Putamen (tissue), 1 donor: ENCODE measurements at regions not wholly inside any gene's neighbourhood (a gene's known extent, or its start where the extent isn't known, plus 50 kb on each side); places are given as distances from the start of the nearest gene placed in this dataset.

Experiments used
- DNase-seq: peaks from one replicate; pipeline ENCODE4 v3.0.0-alpha.2; 2016; ENCODE audit warnings: low spot score

DNA sequence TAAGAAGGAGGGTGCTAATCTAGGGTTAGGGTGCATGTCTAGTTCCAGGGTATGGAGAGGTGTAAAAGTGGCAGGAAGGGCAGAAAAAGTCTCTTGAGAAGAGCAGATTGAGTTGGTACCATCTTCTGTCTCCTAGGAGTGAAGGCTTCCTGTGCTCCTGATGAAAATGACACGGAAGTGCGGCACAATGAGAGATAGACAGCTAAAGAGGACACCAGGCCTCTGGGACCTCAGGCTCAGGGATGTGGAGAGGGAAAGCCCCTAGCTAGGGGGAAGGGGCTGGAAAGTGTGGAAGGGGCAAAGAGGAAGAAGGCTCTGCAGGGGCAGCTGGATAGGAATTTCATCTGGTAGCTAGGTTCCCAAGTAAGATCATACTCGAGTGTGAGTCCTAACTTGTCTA is 498.3 kb upstream of the EEF2KMT start:
- no peak for DNase-seq

DNA sequence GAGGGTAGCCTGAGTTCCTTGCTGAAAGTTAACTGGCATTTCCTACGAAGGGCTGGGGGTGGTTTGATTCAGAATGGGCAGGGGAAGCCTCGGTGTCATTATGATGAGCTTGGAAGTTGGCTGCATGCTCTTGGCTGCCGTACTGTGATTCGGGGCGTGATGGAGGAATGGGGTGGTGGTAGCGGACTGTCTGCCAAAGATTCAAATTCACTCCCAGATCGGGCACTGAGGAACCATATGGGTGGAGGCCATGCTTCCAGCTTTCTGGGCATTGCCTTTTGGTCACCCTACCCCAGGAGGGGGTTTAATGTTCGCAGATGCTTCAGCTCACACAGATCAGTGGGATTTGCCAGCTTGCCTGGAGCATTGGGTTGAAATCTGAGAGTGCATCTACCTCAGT is 492.8 kb upstream of the EEF2KMT start:
- DNase-seq = no peak

DNA sequence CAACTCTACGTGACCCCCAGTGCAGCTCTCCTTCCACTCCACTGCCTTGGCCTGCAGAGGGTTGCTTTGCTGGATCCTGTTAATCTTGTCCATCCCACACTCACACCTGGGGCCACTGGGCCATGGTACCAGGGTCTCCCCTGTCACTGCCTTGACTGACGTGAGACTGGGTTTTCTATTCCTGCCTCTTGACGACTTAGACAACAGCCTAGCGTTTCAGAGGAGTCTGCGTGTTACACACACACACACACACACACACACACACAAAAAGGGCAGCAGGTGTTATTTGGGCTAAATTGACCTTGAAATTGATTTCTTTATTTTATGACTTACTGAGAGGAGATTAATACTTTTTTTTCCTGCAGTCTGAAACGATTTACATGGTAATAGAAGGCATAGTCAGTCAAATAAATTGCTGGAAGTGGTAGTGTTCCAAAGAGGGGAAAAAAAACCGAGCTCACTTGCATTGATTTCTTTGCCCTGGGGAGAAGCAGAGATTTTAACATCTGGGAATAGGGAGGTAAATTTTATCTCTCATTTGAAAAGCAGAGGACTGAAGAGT is 492.3 kb upstream of the EEF2KMT start:
- no peak for DNase-seq

DNA sequence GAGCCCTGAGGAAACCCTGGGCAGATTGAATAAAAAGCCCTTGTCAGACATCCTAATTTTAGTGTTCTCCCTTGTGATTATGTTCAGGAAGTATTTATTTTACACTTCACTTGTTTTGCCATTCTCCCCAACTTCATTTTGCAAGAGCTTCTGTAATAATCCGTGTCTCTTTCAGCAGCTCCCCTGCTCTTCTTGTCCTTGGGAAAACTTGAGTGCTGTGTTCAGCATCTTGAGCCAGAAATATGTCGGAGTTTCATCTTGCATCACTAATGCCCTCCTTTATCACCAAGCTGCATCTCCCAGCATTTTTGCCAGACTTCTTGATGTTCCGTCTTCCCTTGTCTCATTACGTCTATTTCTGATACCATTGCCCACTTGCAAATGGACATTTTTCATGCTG is 486.5 kb upstream of the EEF2KMT start:
- no peak for DNase-seq

DNA sequence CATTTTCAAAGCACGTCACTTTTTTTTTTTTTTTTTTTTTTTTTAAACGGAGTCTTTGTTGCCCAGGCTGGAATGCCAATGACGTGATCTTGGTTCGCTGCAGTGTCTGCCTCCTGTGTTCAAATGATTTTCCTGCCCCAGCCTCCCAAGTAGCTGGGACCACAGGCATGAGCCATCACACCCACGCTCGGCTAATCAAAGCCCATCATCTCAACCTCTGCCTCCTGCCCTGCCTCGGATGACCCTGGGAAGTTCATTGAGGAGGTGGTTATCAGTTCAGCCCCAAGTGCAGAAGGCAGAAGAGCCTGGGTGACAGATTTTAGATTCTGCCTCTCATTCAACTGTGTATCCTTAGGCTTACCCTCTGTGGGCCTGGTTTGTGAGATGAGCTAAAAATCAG is 484.9 kb upstream of the EEF2KMT start:
- DNase-seq = no peak

DNA sequence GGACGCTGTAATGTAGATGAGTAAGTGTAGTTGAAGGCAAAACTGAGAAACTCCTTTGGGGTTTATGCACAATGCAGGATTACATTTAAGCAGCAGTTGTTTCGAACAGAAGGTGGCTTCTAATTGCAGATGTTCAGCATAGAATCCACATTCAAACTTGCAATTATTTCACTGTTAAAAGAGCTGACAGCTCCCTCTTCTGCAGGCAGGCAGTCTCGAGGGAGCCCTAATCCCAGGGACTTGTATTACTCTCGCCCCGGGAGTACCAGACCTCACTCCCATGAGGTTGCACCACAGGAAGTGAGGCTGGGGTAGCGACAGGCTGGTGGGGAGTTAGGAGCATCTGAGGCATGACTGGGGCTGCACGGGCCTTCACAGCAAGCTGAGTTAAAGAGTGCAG is 484.3 kb upstream of the EEF2KMT start:
- no peak for DNase-seq

DNA sequence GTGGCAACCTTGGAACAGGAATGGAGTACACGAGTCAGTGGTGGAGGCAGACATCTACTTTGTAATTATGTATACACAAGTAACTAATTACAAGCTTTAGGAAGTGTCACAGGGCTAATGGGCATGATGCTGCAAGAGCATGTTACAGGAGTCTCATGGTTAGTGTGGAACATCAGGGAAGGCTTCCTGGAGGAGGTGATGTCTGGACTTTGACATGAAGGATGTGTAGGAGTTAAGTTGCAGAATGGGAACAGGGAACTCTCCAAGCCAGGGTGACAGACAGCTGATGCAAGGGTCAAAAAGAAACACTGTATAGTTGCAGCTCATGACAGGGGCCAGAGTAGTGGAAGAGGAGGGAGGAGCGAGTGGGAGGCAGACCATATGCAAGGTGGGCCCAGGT is 483.8 kb upstream of the EEF2KMT start:
- no peak for DNase-seq

DNA sequence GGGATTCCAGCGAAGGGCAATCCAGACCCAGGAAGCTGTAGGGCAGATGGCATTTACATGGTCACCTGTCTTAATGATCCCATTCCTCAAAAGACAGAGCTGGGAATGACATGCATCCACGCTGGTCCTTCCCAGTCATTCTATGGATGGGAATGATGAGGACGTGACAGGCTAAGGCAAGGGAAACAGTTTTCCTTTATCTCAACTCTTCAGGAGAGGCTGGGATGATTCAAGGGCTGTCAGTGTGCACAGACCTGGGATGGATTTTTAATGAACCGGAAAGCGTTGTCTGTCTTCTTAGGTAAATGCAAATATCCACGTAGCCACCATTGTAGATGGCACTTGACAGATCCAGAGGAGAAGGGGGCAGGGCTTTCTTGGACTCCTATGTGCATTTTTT is 483.2 kb upstream of the EEF2KMT start:
- no peak for DNase-seq

DNA sequence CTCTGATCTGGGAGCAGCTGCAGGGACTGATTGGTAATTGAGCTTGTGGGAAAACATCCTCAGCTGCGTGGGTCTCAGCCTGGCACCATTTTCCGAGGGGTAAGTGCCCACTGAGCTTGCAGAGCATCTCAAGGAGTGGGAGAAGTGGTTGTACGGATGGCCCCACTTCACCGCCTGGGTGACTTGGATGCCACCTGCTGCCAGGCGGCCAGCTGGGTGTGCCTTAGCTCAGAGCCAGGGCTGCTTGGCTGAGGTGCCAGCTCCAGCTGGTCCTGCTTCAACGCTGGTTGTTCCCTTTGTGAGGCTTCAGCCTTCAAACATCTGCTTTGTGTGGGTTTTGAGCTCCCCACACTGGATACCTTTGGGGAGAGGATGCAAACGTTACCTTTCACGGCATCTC is 482.7 kb upstream of the EEF2KMT start:
- no peak for DNase-seq

DNA sequence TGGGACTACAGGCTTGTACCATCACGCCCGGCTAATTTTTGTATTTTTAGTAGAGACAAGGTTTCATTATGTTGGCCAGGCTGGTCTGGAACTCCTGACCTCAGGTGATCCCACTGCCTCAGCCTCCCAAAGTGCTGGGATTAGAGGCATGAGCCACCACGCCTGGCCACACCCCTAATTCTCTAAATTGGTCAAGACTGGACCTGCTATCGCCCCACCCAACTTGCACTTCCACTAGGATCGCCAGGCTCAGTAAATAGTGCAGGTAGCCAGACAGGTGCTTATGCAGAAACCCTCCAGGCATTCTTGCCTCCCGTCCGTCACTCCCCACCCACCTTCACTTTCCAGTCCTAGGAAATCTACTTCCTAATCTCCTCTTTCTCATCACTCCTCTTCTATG is 481.4 kb upstream of the EEF2KMT start:
- DNase-seq = no peak

DNA sequence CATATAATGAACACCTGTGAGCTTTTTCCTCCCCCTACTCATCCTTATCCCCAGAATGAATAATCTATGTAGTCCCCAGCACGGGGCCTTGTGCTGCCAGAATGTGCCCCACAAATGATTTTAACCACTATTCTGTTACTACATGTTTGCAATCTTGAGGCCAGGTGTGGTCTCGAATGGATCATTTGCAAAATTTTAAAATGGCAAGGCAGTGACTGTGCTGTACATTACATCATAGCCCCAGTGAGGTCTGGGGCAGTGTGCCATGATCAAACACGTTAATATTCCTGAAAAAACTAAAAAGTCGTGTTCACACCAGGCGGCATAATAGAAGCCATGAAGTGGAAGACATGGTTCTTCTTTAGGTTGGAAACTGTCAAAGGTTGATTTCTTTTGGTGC is 479.9 kb upstream of the EEF2KMT start:
- no peak for DNase-seq

DNA sequence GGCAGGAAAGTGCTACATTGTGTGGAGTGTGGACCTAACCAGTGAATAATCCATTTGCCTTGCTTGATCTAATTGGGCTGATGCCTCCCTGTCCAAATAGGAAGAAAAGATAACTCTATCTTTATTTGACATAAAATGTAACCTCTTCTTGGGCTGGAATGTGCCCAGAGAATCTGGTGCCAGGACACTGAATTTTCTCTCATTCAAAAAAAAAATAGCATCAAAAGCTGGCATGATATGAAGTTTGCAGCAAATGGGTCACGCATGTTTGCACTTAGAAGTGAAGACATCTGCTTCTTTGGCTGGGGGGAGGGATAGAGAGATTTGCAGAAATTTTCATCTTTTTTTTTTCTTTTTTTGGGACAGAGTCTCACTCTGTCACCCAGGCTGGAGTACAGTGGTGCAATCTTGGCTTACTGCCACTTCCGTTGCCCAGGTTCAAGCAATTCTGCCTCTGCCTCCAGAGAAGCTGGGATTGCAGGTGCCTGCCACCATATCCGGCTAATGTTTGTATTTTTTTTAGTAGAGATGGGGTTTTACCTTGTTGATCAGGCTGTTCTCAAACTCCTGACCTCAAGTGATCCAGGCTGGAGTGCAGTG is 478.2 kb upstream of the EEF2KMT start:
- DNase-seq = no peak

DNA sequence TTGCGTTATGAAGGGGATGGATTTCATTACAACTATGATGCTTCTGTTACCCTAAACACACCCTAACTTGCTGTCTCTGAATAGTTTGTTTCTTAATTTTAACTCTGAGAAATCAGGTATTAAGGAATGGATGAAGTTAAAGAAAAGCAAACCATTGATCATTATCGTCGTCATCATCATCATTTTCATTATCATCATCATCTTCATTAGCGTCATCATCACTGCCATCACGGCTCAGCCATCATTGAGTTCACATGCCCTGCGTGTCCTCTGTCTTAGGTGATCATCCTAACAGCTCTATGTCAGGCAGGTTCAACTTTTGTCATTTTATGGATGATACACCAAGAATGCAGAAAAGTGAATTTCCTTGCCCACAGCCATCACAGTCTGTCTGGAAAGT is 477.5 kb upstream of the EEF2KMT start:
- no peak for DNase-seq

DNA sequence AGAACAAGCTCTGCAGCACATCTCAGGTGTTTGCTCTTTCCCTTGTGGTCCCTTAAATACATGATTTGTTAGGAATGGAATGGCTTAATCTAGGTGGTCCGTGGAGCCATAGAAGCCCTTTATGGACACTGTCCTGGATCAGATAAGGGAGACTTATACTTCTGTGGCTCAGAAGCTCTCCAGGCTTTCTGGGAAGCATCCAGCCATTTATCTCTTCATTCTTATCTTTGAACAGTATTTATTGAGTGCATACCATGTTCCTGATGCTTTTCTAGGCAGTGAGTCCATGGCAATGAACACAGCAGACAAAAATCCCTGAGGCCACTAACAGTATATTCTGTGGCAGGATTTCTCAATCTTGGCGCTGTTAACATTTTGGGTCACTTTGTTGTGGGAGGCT is 474.5 kb upstream of the EEF2KMT start:
- DNase-seq = no peak

DNA sequence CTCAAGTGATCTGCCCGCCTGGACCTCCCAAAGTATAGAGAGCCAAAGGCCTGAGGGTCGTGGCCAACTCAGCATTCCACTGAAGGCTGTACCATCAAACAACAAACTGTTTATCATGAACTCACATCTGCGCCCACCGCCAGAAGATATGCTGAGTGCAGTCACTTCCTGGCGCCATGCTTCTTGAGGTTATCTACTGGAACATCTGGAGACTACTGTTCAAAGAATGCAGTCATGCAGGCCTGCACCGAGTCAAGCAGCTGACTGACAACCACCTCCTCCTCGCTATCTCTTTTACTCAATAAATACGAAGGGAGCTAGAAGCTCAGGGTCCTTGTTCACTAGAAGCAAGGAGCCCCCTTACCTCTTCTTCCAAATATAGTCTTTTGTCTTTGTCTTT is 473.9 kb upstream of the EEF2KMT start:
- DNase-seq = no peak

DNA sequence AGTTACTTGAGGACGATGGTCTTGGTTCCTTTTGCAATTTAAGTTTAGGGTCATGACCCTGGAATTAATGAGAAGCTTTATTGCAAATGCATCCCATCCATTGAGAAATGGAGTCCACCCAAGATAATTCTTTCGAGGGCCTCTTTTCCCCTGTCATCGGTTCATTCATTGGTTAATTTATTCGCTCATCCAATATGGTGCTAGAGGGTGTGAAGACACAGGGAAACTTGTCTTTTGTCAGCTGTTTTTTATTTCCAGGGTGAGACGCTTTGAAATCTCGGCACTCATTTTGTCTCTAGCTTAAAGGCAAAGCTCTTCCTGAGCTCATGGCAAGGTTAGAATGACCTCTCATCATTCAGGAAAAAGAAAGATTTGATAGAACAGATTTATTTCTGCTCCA is 464.2 kb upstream of the EEF2KMT start:
- no peak for DNase-seq

DNA sequence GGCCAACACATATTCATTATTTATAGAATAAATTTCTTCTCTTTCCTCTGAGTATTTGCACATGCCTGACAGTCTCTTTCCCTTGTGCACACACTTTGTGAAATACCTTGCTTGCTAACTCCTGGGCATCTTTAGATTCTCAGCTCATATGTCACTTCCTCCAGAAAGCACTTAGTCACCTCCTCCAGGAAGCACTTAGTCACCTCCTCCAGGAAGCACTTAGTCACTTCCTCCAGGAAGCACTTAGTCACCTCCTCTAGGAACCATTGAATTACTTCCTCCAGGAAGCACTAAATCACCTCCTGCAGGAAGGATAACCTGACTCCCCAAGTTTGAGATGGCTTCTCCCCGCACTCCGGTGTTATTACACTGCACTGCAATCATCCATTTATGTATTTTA is 462.5 kb upstream of the EEF2KMT start:
- DNase-seq = no peak

DNA sequence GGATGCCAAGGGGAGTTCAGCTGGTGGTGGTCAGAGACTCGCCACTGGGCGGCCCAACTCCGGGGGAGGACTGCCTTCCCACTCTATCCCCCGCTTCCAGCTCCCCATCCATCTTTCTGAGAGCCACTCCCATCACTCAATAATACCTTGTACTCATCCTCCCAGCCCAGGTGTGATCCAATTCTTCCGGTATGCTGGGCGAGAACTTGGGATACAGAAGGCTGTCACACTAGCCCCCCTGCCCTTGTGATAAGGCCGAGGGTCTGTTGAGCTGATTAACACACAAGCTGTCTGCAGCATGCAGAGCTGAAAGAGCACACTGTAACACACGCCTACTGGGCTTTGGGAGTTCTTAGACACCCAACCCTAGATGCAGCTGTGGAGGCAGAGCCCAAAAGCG is 460.4 kb upstream of the EEF2KMT start:
- no peak for DNase-seq

DNA sequence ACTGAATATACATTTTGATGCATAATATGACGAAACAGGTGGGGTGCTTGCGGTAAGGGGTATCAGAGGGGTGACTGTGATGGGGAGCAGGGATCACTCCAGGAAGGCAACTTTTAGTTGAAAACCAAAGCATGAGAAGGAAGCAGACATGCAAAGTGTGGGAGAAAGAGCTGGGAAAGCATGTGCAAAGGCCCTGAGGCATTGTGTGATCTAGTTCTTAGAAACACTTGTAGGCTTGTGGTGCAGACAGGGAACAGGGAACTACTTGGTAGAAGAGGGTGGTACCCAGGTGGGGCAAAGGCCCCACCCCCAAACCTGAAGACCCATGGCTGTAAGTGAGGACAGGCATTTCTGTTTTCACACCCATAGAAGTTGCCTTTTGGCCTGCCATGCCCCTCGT is 459.9 kb upstream of the EEF2KMT start:
- no peak for DNase-seq

DNA sequence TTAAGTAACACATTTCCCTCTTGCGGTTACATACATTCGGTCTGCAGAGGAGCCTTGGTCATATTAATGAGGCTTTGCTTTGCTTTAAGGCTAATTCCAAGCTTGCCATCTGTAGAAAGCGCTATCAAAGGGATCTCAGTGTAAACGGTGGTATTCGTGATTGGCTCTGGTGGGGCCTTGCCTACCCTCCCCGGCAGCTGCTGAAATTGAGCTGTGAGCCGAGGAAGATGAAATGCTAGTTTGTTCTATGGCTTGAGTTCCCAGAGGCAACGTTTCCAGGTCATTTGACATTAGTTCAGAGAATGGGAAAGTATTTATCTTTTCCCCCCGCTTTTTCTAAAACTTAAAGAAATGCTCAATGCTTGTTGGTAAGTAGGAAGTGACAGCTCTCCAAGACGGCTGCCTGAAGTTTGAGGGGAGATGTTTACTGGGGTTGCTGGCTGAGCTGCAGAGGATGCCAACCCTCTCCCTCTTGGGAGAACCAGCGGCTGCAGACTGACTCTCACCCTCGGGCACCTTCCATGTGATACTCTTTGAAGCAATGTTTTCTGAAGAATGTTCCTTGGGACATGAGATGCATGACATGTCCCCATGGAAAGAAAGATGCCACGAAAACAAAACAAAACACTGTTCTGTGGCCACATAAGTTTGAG is 458.7 kb upstream of the EEF2KMT start:
- no peak for DNase-seq

DNA sequence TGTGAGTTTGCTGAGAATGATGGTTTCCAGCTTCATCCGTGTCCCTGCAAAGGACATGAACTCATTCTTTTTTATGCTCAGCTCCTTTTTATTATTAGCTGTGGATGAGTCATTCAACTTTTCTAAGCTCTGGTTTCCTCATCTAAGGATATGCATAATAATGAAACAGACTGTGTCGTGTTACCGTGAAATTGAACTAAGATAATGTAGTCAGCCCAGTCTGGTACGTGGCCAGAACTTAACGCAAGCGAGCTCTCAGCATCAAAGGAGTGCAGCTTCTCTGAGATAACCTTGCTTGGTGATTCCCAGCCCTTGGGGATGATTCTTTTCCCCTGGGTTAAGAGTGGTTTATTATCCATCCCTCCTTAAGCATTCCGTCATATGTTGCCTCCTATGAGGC is 454.3 kb upstream of the EEF2KMT start:
- no peak for DNase-seq

DNA sequence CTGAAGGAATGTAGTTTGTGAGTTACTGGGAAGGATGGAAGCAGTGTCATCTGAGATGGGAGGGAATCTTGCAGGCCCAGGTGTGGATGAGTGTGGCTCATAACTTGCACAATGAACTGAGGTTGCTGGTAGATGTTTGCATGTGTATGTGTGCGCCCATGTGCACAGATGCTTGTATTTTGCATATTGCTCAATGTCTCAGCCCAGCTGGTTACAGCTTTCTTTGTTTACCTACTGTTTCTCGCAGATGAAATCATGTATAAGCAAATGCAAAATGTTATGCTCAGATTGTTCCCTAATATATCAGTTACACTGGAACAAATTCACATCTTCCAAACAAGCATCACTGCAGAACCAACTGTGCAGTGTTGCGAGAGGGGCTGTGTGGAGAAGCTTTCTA is 452.2 kb upstream of the EEF2KMT start:
- no peak for DNase-seq

DNA sequence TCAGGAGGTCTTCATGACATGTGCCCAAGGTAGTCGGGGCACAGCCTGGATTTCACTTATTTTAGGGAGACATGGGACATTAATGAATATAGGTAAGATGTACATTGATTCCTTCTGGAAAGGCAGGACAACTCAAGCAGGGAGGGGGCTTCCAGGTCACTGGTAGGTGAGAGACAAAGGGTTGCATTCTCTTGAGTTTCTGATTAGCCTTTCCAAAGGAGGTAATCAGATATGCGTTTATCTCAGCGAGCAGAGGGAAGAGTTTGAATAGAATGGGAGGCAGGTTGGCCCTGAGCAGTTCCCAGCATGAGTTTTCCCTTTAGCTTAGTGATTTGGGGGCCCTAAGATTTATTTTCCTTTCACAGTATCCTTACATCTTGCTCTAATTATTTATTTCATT is 443.8 kb upstream of the EEF2KMT start:
- no peak for DNase-seq

DNA sequence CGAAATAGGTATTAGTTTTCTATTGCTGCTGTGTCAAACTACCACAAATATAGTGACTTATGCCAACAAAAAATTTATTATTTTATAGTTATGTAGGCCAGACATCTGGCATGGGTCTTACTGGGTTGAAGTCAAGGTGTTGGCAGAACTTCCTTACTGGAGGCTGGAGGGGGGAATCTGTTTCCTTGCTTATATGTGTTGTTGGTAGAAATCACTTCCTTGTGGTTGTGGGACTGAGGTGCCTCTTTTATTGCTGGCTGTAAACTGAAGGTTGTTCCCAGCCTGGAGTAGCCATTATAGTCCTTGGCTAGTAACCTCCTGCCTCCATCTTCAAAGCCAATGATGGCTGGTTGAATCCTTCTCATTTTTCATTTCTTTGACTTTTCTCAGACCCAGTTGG is 439.8 kb upstream of the EEF2KMT start:
- no peak for DNase-seq
